ENCODE measurements at regions not wholly inside any gene's neighbourhood (a gene's known extent, or its start where the extent isn't known, plus 50 kb on each side); places are given as distances from the start of the nearest gene placed in this dataset.

GRCh38 chr12:74229671-74230070, 308.0 kb upstream of the ATXN7L3B start:
- TF ChIP-seq EZH2 (IDR thresholded peaks at IDR 0.05; ENCODE audit: borderline replicate concordance, insufficient read depth, low read depth, low read length, poor library complexity, severe bottlenecking) = no peak
- CTCF ChIA-PET = no interaction called here

GRCh38 chr12:74235342-74235741, 302.3 kb upstream of the ATXN7L3B start:
- Mint-ChIP-seq H3K9me3 (ENCODE audit: insufficient read depth) (peaks cover 9% of the 10 kb centered on the region), H3K27ac (no peak overlapping the region), H3K4me3 (no peak overlapping the region), H3K27me3 (no peaks in the 10 kb centered on the region), H3K4me1 (no peaks in the 10 kb centered on the region)
- Histone ChIP-seq H3K4me1 (ENCODE audit: control insufficient read depth in 2 of 2, insufficient read depth in 2 of 2, low read length in 2 of 2) (no peaks in the 10 kb centered on the region), H3K27me3 (replicated peaks in 1 of 4; ENCODE audit: control extremely low read depth in 1 of 4, control insufficient read depth in 3 of 4, insufficient read depth in 4 of 4, low read length in 3 of 4) (no peaks in the 10 kb centered on the region), H3K4me2 (replicated peaks; ENCODE audit: low read depth, low read length, poor library complexity, severe bottlenecking) (no peak overlapping the region), H4K20me1 (ENCODE audit: control insufficient read depth, insufficient read depth, low read length, poor library complexity, severe bottlenecking) (no peaks in the 10 kb centered on the region), H3K9me3 (ENCODE audit: control extremely low read depth in 1 of 3, control insufficient read depth in 2 of 3, insufficient read depth in 1 of 3, low read length in 2 of 3) (no peaks in the 10 kb centered on the region), H3K36me3 (replicated peaks in 1 of 2; ENCODE audit: control extremely low read depth in 1 of 2, control insufficient read depth in 1 of 2, extremely low read depth in 1 of 2, insufficient read depth in 2 of 2, low read length in 1 of 2) (no peaks in the 10 kb centered on the region), H3K79me2 (ENCODE audit: control insufficient read depth, insufficient read depth, low read length) (no peaks in the 10 kb centered on the region), H3K4me3 (ENCODE audit: control extremely low read depth in 1 of 5, extremely low read depth in 1 of 5, insufficient read depth in 1 of 5, low read depth in 2 of 5, low read length in 4 of 5) (no peak overlapping the region), H3K9ac (ENCODE audit: low read length) (no peak overlapping the region), H2AFZ (ENCODE audit: insufficient read depth, low read depth, low read length, poor library complexity, severe bottlenecking) (no peak overlapping the region), H3K27ac (ENCODE audit: low read length in 2 of 2) (no peak overlapping the region)
- ChIA-PET CTCF (no interaction called here), POLR2A (no interaction called here)
- DNase-seq (no peak), ATAC-seq (ENCODE audit: low read depth) (no peak)
- no CpG with 5 or more reads among the region's 2 CpGs for WGBS (ENCODE audit: insufficient coverage)
- no peak for TF ChIP-seq EZH2 (IDR thresholded peaks at IDR 0.05; ENCODE audit: borderline replicate concordance, insufficient read depth, low read depth, low read length, poor library complexity, severe bottlenecking)
- no peak for TF ChIP-seq CTCF (IDR thresholded peaks at IDR 0.05)
- intact Hi-C loops (cut with micrococcal nuclease) = no loop called here

More at GRCh38 chr12:74229671-74230070, 308.0 kb upstream of the ATXN7L3B start:
- Mint-ChIP-seq H3K4me3 (no peak overlapping the region), H3K27me3 (no peaks in the 10 kb centered on the region), H3K9me3 (ENCODE audit: insufficient read depth) (no peaks in the 10 kb centered on the region), H3K27ac (no peak overlapping the region), H3K4me1 (no peaks in the 10 kb centered on the region)
- Histone ChIP-seq H3K4me3 (ENCODE audit: control extremely low read depth in 1 of 5, extremely low read depth in 1 of 5, insufficient read depth in 1 of 5, low read depth in 2 of 5, low read length in 4 of 5) (no peak overlapping the region), H3K9me3 (ENCODE audit: control extremely low read depth in 1 of 3, control insufficient read depth in 2 of 3, insufficient read depth in 1 of 3, low read length in 2 of 3) (no peaks in the 10 kb centered on the region), H3K36me3 (replicated peaks in 1 of 2; ENCODE audit: control extremely low read depth in 1 of 2, control insufficient read depth in 1 of 2, extremely low read depth in 1 of 2, insufficient read depth in 2 of 2, low read length in 1 of 2) (no peaks in the 10 kb centered on the region), H3K9ac (ENCODE audit: low read length) (no peak overlapping the region), H2AFZ (ENCODE audit: insufficient read depth, low read depth, low read length, poor library complexity, severe bottlenecking) (no peak overlapping the region), H3K79me2 (ENCODE audit: control insufficient read depth, insufficient read depth, low read length) (no peaks in the 10 kb centered on the region), H3K27ac (ENCODE audit: low read length in 2 of 2) (no peak overlapping the region), H3K4me2 (replicated peaks; ENCODE audit: low read depth, low read length, poor library complexity, severe bottlenecking) (no peak overlapping the region), H4K20me1 (ENCODE audit: control insufficient read depth, insufficient read depth, low read length, poor library complexity, severe bottlenecking) (no peaks in the 10 kb centered on the region), H3K4me1 (ENCODE audit: control insufficient read depth in 2 of 2, insufficient read depth in 2 of 2, low read length in 2 of 2) (no peaks in the 10 kb centered on the region), H3K27me3 (replicated peaks in 1 of 4; ENCODE audit: control extremely low read depth in 1 of 4, control insufficient read depth in 3 of 4, insufficient read depth in 4 of 4, low read length in 3 of 4) (no peaks in the 10 kb centered on the region)
- DNase-seq (no peak), ATAC-seq (ENCODE audit: low read depth) (no peak)
- intact Hi-C loops (cut with micrococcal nuclease) = no loop called here
- POLR2A ChIA-PET = no interaction called here

Measured in B cell (primary cell).